HG02840 (cell line): ENCODE measurements at regions not wholly inside any gene's neighbourhood (a gene's known extent, or its start where the extent isn't known, plus 50 kb on each side); places are given as distances from the start of the nearest gene placed in this dataset.
"Not testable (repeated sequence)": the region's sequence is repeated elsewhere in the genome, so short reads cannot be mapped to it uniquely, and the experiment has no call there.

ENCODE experiments used
- ATAC-seq: cut with Tn5 transposase; IDR thresholded peaks from one replicate; pipeline ENCODE4 v1.9.1; 2021; ENCODE audit warnings: mild to moderate bottlenecking, moderate library complexity, moderate number of reproducible peaks; ENCODE audit not compliant: unreplicated experiment, low FRiP score

- not testable (repeated sequence) for ATAC-seq
Observed at GRCh38 chr16:77114361-77114760, 76.6 kb upstream of the MON1B start.

GRCh38 chr16:77116856-77117255 lies 74.1 kb upstream of the MON1B start:
- no peak for ATAC-seq

DNA sequence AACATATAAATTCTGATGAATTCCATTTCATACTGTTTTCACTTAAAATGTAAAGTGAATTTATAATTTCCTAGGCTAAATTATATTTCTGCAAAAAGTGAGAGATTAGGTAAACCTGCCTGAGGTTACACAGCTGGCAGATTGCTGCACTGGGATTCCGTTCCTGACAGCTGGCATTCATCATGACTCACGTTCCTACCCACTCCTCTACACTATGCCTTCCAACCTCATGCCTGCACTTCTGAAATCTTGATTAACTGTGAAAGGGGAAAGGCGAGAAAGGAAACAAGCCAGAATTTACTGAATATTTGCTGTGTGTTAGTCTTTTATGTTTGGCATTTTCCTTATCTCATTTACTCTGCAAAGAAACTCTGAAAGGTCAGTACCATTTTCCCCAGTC lies 73.3 kb upstream of the MON1B start:
- no peak for ATAC-seq

DNA sequence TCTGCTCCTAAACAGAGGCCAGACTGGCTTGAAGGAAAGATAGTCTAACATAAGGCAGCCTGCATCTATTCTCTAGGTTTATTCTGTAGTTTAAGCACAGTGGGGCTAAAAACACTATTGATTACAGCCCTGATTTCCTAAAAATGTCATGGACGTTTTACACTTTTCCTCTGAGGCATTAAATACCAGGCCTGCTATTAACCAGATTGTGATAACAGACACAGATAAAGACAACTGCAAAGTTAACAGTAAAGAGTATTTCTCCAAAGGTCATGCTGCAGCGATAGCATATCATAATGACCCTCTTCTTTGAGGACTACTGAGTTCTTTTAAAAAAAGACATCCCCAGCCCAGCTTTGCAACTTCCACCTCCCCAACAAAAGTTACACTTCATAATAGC lies 59.6 kb upstream of the MON1B start:
- no peak for ATAC-seq

DNA sequence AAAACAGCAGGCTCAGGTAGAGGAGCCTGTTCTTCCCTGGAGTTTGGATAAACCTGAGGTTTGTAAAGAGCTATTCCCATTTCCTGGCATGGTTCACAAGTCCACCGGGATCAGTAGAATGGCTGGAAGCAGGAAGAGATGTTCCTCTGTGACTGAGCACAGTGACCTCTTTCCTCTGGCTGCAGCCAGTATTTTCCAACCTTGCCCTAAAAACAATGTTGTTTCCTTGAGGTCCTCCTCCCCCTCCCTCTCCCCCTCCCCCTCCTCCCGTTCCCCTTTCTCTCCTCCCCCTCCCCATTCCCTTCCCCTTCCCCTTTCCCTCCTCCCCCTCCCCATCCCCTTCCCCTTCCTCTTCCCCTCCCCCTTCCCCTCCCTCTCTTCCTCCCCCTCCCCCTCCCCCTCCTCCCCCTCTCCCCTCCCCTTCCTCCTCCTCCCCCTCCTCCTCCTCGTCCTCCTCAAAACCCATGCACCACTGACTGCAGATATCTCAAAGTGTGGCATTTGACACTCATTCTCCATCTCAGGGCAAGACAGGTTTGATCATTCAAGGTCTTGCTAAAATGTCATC lies 58.9 kb upstream of the MON1B start:
- no peak for ATAC-seq

DNA sequence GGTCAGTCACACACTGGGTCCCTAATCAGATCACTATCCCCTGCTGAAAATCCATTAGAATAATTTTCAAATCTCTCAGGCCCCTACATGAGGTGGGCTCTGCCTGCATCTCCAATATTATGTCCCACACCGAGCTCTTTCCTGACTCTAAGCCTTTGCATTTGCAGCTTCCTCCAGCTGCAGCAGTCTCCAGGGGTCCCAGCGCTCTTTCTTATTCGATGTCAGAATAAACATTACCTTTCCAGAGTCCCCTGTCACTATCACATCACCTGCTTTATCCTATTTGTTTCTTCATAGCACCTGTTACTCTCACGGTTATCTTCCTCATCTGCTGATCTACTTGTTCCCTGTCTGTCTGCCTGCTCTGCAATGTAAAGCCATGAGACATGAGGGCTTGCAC lies 57.3 kb upstream of the MON1B start:
- ATAC-seq, result no peak

- ATAC-seq, result no peak
Observed at GRCh38 chr16:77137045-77137444, 53.9 kb upstream of the MON1B start.
